Embryonic facial prominence (tissue), 1 donor: ENCODE measurements at regions not wholly inside any gene's neighbourhood (a gene's known extent, or its start where the extent isn't known, plus 50 kb on each side); places are given as distances from the start of the nearest gene placed in this dataset.
"Not testable (repeated sequence)": the region's sequence is repeated elsewhere in the genome, so short reads cannot be mapped to it uniquely, and the experiment has no call there.

Experiments used
- DNase-seq: peaks from one replicate; pipeline ENCODE4 v3.0.0-alpha.2; 2016; ENCODE audit errors: extremely low spot score

DNA sequence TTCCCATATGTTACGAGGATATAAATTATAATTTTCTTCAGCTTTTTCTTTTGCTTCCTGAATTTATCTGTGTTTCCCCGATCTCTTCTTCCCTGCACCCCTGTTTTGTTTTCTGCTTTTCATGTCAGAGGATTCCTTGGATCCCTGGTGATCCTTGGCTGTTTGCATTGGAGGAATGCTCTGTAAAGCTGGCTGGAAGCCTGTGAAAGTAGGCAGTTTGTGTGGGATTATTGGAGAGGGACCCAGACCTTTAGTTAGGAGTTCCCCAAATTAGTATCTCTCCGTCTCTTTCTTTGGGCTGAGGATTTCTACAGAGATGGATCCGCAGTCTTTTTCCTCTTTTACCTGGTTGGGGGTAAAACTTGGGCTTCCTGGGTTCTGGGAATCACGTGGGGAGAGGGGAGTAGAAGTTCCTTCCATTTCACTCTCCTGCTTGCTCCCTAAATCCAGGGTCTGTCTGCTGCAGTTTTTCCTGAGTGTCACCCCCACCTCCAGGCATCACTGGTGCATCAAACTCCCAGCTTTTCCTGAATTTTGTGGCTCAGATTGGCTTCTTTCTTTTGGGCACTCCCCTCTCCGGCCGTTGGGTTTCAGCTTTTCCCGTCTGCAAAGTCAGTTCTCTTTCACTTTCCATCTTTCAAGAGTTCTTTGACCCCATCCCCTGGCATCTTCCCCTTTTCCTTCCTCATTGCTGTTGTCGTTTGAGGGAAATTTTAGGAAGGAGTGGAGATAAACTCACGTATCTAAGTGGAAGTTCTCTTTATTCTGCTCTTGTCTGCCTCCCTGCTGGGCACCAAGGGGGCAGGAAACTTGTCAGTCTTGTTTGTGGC, 79.1 kb upstream of the ALX4 start:
- no peak for DNase-seq

- DNase-seq = no peak
Observed at GRCh38 chr11:44389963-44390605, 80.1 kb upstream of the ALX4 start.

- DNase-seq = not testable (repeated sequence)
Observed at GRCh38 chr11:44391004-44391403, 81.1 kb upstream of the ALX4 start.

- DNase-seq = not testable (repeated sequence)
Observed at GRCh38 chr11:44396746-44397145, 86.8 kb upstream of the ALX4 start.

- DNase-seq = no peak
Observed at GRCh38 chr11:44397586-44398178, 87.7 kb upstream of the ALX4 start.

- DNase-seq = no peak
Observed at GRCh38 chr11:44398266-44399030, 88.5 kb upstream of the ALX4 start.

- no peak for DNase-seq
Observed at GRCh38 chr11:44399968-44400367, 90.0 kb upstream of the ALX4 start.

GRCh38 chr11:44400431-44400830, 90.5 kb upstream of the ALX4 start:
- DNase-seq = no peak

GRCh38 chr11:44402466-44403075, 92.6 kb upstream of the ALX4 start:
- DNase-seq = no peak

DNA sequence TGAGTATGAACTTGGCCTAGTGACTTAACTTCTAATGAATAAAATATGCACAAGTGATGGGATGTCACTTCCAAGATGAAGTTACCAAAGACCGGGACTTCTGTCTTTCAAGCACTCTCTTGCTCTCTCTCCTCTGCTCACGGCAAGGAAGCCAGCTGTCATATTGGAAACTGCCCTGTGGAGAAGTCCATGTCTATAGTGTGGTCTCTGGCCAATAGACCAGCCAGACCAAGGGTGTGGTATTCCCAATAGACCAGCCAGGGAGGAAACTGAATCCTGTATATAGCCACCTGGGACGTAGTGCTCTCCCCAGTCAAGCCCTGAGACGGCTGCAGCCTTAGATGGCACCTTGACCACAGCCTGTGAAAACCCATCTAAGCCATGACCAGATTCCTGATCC, 93.2 kb upstream of the ALX4 start:
- DNase-seq = no peak

GRCh38 chr11:44403587-44404273, 93.8 kb upstream of the ALX4 start:
- DNase-seq = peak; percentile 21

DNA sequence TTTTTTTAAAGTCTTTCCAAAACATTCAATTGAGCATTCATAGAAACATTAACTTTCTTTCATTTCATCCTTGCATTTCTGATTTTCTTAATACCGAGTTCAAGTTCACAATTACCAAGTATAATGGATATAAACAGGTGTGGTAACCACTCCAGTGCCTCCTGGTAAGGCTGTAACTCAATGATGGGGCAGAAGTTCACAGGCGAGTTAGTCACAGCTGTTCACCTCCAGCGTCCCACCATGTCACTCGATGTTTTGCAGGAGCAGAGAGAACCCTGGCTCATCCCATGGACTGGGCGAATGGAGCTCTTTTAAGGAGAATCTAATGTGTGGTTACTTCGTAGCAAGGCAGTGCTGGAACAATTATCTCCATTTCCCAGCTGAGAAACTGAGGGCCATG, 94.4 kb upstream of the ALX4 start:
- DNase-seq = no peak

DNA sequence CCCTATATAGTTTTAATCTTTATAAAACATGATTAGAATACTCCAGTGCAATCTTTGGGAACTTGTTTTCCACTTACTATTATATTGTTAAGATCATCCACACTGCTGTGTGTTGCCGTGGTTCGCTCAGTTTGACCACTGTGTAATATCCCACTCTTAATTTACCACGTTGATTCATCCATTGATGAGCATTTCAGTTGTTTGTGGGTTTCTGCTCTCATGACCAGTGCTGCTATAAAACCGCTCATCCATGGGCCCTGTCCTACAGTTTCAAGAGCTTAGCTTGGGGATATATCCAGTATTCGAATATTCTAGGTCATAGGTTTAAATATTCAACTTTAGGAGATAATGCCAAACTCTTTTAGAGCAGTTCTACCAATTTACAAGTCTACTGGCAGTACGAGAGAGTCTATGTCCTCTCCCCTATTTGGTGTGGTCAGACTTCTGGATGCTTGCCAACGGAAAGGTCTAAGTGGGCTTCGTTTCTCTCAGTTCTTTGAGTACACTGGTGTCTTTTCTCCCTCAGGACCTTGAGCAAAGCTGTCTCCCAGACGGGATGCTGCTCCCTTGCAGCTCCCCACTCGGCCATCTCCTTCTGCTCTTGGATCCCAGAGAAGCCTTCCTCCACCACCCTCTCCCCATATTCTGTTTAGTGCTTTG, 94.9 kb upstream of the ALX4 start:
- no peak for DNase-seq

DNA sequence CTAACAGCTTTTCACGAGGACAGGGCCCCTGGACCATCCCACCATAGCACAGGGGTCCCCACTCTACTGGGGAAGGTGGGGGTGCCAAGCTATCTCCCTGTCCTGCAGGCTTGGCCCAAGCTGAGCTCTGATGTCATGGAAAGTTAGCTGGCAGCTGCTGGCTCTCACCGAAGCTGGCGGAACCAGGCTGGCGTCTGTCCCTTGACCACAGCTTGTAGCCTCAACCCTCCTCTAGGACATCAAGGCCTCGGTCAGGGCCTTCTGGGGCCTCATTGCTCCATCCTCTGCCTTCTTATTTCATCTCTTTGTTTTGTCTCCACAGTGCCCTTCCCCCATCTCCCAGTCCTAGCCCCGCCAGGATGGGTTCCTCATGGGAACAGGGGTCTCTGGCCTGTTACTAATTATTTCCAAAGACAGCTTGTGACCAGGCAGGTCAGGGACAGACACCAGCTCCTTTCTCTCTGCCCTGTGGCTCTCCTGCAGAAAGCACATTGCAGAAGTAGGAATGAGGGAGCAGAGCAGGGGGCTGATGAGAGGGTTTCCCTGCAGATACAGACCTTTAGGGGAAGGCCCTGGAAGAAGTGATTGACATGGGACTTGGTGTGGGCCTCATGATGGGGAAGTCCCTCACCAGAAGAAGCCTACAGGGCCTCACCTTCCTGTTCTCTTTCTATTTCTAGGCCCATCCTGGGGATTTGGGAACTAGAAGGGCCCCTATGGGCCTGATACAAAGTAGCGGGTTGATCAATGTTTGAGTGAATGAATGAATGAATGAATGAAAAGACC, 97.5 kb upstream of the ALX4 start:
- no peak for DNase-seq

DNA sequence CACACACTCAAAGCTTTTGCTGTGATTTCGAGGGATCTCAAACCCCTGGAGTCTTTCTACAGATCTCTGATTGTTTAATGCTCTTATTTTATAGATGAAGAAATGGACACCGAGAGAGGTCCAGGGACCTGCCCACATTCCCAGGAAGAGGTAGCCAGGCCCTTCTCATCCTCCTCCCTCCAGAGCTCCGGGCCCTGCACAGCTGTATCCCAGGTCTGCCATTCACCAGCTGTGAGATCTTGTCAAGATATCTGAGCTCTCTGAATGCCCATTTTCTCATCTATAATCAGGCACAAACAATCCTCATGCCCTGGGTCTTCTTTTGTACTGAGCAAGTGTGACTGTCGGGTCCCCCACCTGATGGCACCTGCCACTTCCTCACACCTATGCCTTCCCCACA, 98.2 kb upstream of the ALX4 start:
- no peak for DNase-seq

- DNase-seq = no peak
Observed at GRCh38 chr11:44408711-44409470, 99.0 kb upstream of the ALX4 start.

DNA sequence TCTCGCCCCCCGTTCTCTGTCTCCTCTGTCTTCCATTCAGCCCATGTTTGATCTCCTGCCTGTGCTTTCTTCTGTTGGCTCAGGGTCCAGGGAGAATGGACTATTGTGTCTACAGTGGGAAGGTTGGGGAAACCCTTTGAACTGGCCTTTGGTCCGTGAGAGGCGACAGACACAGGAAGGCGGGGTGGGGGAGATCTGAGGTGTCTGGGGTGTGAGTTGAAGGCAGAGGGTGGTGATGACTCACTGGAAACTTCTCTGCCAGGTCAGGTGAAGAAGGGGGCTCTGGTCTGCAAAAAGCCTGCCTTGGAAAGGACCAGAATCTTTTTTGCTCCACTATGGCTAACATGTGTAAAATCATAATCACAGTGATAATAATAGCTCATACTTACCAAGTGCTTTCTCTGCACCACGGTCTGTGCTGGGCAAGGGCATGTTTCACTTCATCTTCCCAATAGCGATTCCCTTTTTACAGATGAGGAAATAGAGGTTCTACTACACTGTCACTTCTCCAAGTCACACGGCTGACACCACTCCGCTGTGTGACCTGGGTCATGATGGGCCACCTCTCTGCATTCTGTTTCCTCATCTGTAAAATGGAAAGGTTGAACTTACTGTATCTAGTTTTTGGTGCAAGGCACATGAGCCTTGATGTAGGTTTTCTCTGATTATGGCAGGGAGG, 99.8 kb upstream of the ALX4 start:
- no peak for DNase-seq

- no peak for DNase-seq
Observed at GRCh38 chr11:44416776-44417175, 106.8 kb upstream of the ALX4 start.
